ENCODE measurements at regions not wholly inside any gene's neighbourhood (a gene's known extent, or its start where the extent isn't known, plus 50 kb on each side); places are given as distances from the start of the nearest gene placed in this dataset.
"Not testable (repeated sequence)": the region's sequence is repeated elsewhere in the genome, so short reads cannot be mapped to it uniquely, and the experiment has no call there.

DNA sequence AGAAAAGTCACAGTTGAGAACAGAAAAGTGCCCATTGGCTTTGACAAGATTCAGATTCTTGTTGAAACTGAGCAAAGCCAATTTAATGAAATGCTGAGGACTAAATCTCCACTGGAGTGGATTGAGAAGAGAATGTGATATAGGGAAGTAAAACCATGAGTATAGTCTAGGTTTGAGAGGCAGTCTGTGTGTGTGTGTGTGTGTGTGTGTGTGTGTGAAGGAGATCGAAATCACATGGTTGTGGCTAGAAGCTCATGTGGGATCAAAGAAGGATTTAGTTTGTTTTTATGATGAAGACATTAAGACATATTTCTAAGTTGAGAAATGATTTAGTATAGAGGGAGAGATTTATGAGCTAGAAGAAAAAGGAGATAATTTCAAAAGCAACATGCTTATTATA, 275.7 kb upstream of the DAB2 start:
- Histone ChIP-seq H3K4me1 (ENCODE audit: control insufficient read depth in 1 of 2, insufficient read depth in 2 of 2, low read length in 2 of 2) (no peaks in the 10 kb centered on the region), H3K4me3 (ENCODE audit: low read depth in 1 of 2, low read length in 2 of 2) (no peak overlapping the region), H3K27ac (ENCODE audit: low read length) (no peak overlapping the region), H3K27me3 (ENCODE audit: low read depth, low read length) (no peaks in the 10 kb centered on the region), H3K9me3 (ENCODE audit: control insufficient read depth in 1 of 2, low read length in 2 of 2) (no peaks in the 10 kb centered on the region), H3K36me3 (ENCODE audit: control insufficient read depth in 1 of 2, insufficient read depth in 2 of 2, low read length in 2 of 2) (no peaks in the 10 kb centered on the region)

DNA sequence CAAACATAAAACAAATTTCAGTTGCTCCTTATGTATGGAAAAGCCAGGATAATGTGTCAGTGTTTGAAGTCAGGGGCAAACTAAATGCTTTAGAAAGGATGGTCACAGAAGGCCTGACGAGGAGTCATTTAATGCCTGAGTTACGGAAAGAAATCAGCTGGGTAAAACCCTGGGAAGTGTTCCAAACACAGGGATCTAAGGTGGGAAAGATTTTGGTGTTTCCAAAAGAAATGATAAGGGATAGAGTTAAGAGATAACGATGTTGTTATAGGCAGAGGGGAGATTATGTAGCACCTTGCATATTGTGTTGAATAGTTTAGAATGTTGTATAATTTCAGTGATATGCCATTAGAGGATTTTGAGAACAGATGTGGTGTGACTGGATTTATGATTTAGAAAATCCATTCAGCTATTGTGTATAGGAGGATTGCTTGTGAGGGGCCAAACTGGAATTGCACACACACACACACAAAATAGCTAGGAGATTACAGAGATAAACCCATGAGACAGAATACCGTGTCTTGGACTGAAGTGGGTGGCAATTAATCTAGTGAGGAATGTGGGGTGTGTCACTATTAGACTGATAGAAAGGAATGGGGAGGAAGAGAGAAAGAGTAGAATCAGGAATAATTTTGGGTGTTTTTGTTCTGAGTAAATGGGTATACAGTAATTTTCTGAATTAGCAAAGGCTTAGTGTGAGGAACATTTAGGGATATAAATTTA, 274.2 kb upstream of the DAB2 start:
- no peaks in the 10 kb centered on the region for H3K27me3 ChIP-seq (ENCODE audit: low read depth, low read length)
- H3K4me3 ChIP-seq (ENCODE audit: low read depth in 1 of 2, low read length in 2 of 2), result no peak overlapping the region
- H3K36me3 ChIP-seq (ENCODE audit: control insufficient read depth in 1 of 2, insufficient read depth in 2 of 2, low read length in 2 of 2), result no peaks in the 10 kb centered on the region

DNA sequence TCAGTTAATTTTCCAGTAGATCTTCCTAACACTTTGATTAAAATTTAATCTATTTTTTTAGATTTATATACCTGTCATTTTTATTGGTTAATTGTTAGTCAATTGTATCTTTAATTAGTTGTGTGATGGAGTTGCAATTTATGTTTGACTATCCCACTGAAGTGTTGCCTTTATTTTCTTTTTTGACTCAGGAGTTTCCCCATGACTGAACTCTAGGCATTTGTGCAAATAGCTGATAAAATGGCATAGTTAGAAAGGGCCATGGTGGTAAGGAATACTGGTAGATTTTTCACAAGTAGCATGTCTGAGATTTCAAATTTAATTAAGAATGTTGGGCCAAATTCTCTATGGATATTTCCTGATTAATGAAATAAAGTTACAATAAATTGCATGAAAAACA, 273.1 kb upstream of the DAB2 start:
- Histone ChIP-seq H3K9me3 (ENCODE audit: control insufficient read depth in 1 of 2, low read length in 2 of 2) (no peaks in the 10 kb centered on the region), H3K36me3 (ENCODE audit: control insufficient read depth in 1 of 2, insufficient read depth in 2 of 2, low read length in 2 of 2) (no peaks in the 10 kb centered on the region), H3K27me3 (ENCODE audit: low read depth, low read length) (no peaks in the 10 kb centered on the region), H3K4me1 (ENCODE audit: control insufficient read depth in 1 of 2, insufficient read depth in 2 of 2, low read length in 2 of 2) (no peaks in the 10 kb centered on the region), H3K4me3 (ENCODE audit: low read depth in 1 of 2, low read length in 2 of 2) (no peak overlapping the region), H3K27ac (ENCODE audit: low read length) (no peak overlapping the region)

More for the DNA sequence above, 274.2 kb upstream of the DAB2 start:
- no peaks in the 10 kb centered on the region for H3K9me3 ChIP-seq (ENCODE audit: control insufficient read depth in 1 of 2, low read length in 2 of 2)
- H3K4me1 ChIP-seq (ENCODE audit: control insufficient read depth in 1 of 2, insufficient read depth in 2 of 2, low read length in 2 of 2), result no peaks in the 10 kb centered on the region
- H3K27ac ChIP-seq (ENCODE audit: low read length), result no peak overlapping the region

DNA sequence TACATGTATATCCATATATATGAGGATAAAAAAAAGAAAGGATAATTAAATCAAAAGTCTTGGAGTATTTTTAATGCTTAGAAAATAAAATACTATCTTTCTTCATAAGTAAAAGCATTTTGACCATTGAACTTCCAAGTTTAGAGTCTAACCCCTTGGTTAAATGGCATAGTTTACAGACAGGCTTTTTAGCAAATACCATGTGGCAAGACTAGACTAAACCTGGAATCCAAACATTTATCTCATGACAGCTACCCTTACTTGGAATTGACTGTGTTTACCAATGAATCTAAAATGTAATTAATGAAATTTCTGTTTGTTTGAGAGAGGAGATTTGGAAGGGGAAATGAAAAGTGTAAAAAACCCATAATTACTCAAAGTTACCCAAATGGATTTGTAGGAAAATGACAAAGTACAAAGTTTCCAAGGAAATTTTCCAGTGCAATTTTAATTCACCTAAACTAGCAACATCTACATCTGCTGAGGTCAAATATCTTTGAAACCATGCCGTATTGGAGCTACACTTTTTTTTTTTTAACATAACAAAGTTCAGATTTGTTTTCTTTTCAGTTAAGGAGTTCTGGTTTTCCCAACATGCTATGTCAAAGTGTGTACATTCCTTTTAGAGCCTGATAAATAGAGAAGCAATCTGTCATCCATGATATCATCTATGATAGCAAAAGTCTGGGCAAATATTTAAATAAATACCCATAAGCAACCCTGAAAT, 272.1 kb upstream of the DAB2 start:
- Histone ChIP-seq H3K4me1 (ENCODE audit: control insufficient read depth in 1 of 2, insufficient read depth in 2 of 2, low read length in 2 of 2) (no peaks in the 10 kb centered on the region), H3K9me3 (ENCODE audit: control insufficient read depth in 1 of 2, low read length in 2 of 2) (no peaks in the 10 kb centered on the region), H3K36me3 (ENCODE audit: control insufficient read depth in 1 of 2, insufficient read depth in 2 of 2, low read length in 2 of 2) (no peaks in the 10 kb centered on the region), H3K27ac (ENCODE audit: low read length) (no peak overlapping the region), H3K4me3 (ENCODE audit: low read depth in 1 of 2, low read length in 2 of 2) (no peak overlapping the region), H3K27me3 (ENCODE audit: low read depth, low read length) (no peaks in the 10 kb centered on the region)

DNA sequence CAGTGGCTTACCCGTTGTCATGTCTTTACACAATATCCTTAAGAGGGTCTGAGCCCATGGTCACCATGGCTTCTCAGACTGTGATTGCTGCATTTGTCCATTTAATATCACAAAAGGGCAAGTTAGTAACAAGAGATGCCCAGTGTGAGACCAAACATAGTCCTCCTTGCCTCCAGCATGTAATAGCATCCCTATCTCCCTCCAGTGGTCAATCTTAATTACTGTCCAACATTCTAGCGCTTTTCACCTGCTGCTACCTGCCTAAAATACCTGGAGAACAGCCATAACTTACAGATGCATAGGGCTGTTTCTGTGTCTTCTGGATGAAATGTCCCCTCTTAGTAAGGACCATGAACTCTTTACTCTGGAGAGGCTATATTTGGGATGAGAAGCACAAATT, 267.2 kb upstream of the DAB2 start:
- H3K36me3 ChIP-seq (ENCODE audit: control insufficient read depth in 1 of 2, insufficient read depth in 2 of 2, low read length in 2 of 2), result no peaks in the 10 kb centered on the region
- H3K27ac ChIP-seq (ENCODE audit: low read length), result no peak overlapping the region
- no peaks in the 10 kb centered on the region for H3K27me3 ChIP-seq (ENCODE audit: low read depth, low read length)
- no peaks in the 10 kb centered on the region for H3K4me1 ChIP-seq (ENCODE audit: control insufficient read depth in 1 of 2, insufficient read depth in 2 of 2, low read length in 2 of 2)
- H3K9me3 ChIP-seq (ENCODE audit: control insufficient read depth in 1 of 2, low read length in 2 of 2), result peaks cover 0 to 3% of the 10 kb centered on the region in 2 donors
- no peak overlapping the region for H3K4me3 ChIP-seq (ENCODE audit: low read depth in 1 of 2, low read length in 2 of 2)

DNA sequence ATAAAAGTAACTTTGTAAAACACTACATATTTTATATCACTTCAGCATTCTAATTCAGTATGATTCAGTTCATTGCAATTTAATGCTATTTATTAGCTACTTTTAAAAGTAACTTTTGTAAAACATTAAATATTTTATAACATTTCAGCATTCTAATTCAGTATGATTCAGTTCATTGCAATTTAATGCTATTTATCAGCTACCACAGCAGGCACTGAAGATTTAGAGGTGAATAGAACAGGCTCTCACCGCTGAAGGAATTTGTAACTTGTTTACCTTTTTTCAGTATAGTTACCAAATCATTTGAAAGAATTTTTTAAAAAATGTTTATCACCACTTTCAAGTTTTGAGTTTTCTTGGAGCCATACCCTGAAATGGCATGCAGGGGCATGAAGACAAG, 266.4 kb upstream of the DAB2 start:
- Histone ChIP-seq H3K4me1 (ENCODE audit: control insufficient read depth in 1 of 2, insufficient read depth in 2 of 2, low read length in 2 of 2) (no peaks in the 10 kb centered on the region), H3K36me3 (ENCODE audit: control insufficient read depth in 1 of 2, insufficient read depth in 2 of 2, low read length in 2 of 2) (no peaks in the 10 kb centered on the region), H3K4me3 (ENCODE audit: low read depth in 1 of 2, low read length in 2 of 2) (no peak overlapping the region), H3K27ac (ENCODE audit: low read length) (no peak overlapping the region), H3K27me3 (ENCODE audit: low read depth, low read length) (no peaks in the 10 kb centered on the region), H3K9me3 (ENCODE audit: control insufficient read depth in 1 of 2, low read length in 2 of 2) (peaks cover 0 to 3% of the 10 kb centered on the region in 2 donors)

DNA sequence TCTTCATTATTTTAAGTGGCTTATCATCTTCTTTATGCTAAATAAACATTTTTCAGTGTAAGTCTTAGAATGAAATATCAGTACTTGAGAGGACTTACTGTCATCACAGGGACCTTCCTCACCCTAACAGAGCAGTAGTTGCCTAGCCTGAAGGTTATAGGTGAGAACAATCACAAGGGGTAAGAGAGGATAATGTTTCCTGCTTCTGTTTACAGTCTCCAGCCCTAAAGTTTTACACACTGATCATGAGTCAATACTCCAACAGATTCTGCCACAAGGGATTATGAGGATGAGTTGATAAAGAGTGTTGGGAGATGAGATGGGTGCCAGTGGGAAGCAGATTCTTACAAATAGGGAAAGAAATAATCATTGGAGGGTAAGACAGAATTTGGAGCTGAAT, 265.1 kb upstream of the DAB2 start:
- Histone ChIP-seq H3K27ac (ENCODE audit: low read length) (no peak overlapping the region), H3K4me1 (ENCODE audit: control insufficient read depth in 1 of 2, insufficient read depth in 2 of 2, low read length in 2 of 2) (no peaks in the 10 kb centered on the region), H3K9me3 (ENCODE audit: control insufficient read depth in 1 of 2, low read length in 2 of 2) (peaks cover 0 to 3% of the 10 kb centered on the region in 2 donors), H3K27me3 (ENCODE audit: low read depth, low read length) (no peaks in the 10 kb centered on the region), H3K4me3 (ENCODE audit: low read depth in 1 of 2, low read length in 2 of 2) (no peak overlapping the region), H3K36me3 (ENCODE audit: control insufficient read depth in 1 of 2, insufficient read depth in 2 of 2, low read length in 2 of 2) (no peaks in the 10 kb centered on the region)

DNA sequence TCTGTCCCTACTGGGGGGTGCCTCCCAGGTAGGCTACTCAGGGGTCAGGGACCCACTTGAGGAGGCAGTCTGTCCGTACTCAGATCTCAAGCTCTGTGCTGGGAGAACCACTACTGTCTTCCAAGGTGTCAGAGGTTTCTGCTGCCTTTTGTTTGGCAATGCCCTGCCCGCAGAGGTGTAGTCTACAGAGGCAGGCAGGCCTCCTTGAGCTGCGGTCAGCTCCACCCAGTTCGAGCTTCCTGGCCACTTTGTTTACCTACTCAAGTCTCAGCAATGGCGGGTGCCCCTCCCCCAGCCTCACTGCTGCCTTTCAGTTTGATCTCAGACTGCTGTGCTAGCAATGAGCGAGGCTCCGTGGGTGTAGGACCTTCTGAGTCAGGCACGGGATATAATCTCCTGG, 263.1 kb upstream of the DAB2 start:
- not testable (repeated sequence) for H3K36me3 ChIP-seq (ENCODE audit: control insufficient read depth in 1 of 2, insufficient read depth in 2 of 2, low read length in 2 of 2); H3K4me1 ChIP-seq (ENCODE audit: control insufficient read depth in 1 of 2, insufficient read depth in 2 of 2, low read length in 2 of 2); H3K27me3 ChIP-seq (ENCODE audit: low read depth, low read length); H3K27ac ChIP-seq (ENCODE audit: low read length); H3K4me3 ChIP-seq (ENCODE audit: low read depth in 1 of 2, low read length in 2 of 2); H3K9me3 ChIP-seq (ENCODE audit: control insufficient read depth in 1 of 2, low read length in 2 of 2)

DNA sequence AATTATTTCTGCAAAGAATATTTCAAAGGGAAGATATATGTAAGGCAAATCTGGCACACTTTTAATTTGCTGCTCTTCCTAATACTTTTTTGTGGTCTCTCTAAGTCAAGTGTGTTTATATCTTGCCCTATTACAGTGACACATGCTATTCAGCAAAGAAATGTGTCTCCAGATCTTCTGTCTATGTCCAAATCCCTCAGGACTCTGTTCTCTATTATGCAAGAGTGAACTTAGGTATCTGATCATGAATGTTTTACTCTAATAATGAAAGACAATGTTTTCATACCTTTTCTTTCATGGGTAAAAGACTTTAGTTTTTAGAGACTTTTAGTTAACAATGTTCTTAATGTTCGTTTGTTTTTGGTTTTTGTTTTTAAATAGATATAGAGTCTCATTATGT, 255.4 kb upstream of the DAB2 start:
- H3K4me3 ChIP-seq (ENCODE audit: low read depth in 1 of 2, low read length in 2 of 2), result no peak overlapping the region
- peaks cover 0 to 4% of the 10 kb centered on the region in 2 donors for H3K9me3 ChIP-seq (ENCODE audit: control insufficient read depth in 1 of 2, low read length in 2 of 2)
- no peaks in the 10 kb centered on the region for H3K27me3 ChIP-seq (ENCODE audit: low read depth, low read length)
- H3K27ac ChIP-seq (ENCODE audit: low read length), result no peak overlapping the region
- H3K36me3 ChIP-seq (ENCODE audit: control insufficient read depth in 1 of 2, insufficient read depth in 2 of 2, low read length in 2 of 2), result no peaks in the 10 kb centered on the region
- no peaks in the 10 kb centered on the region for H3K4me1 ChIP-seq (ENCODE audit: control insufficient read depth in 1 of 2, insufficient read depth in 2 of 2, low read length in 2 of 2)

DNA sequence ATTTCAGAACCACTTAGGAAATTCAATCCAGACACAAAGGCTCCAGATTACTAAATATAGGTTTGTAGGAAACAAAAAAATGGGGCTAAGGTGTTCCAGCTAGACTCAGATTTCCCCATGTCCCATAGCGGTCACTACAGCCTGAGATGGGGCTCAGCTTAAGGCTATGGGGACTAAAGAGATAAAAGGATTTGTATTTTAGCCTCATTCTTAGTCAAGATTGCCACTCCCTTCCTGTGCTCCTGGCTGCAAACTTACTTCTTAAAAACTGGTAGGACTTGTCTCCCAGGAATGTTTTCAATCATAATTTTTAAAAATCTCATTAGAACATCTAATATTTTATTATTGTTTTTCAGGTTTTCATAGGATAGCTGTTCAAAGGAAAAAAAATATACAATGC, 253.8 kb upstream of the DAB2 start:
- Histone ChIP-seq H3K27me3 (ENCODE audit: low read depth, low read length) (no peaks in the 10 kb centered on the region), H3K36me3 (ENCODE audit: control insufficient read depth in 1 of 2, insufficient read depth in 2 of 2, low read length in 2 of 2) (no peaks in the 10 kb centered on the region), H3K9me3 (ENCODE audit: control insufficient read depth in 1 of 2, low read length in 2 of 2) (peaks cover 0 to 4% of the 10 kb centered on the region in 2 donors), H3K27ac (ENCODE audit: low read length) (no peak overlapping the region), H3K4me1 (ENCODE audit: control insufficient read depth in 1 of 2, insufficient read depth in 2 of 2, low read length in 2 of 2) (no peaks in the 10 kb centered on the region), H3K4me3 (ENCODE audit: low read depth in 1 of 2, low read length in 2 of 2) (no peak overlapping the region)

DNA sequence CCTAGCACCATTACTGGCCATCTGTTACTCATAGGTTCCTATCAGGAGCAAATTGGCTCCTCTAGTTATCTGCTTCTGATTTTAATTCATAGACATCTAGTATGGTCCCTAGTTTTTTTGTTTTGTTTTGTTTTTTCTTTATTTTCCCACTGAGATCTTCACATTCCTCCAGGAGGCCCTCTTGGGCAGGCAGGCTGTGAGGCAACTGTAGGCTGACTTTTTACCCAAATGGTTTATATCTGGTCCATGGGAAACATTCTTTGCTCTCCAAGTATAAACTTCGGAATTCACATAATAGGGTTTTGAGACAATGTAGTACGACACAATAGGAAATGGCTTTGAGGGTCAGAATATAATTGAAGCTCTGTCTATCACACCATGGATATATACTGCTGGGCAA, 250.9 kb upstream of the DAB2 start:
- H3K4me1 ChIP-seq (ENCODE audit: control insufficient read depth in 1 of 2, insufficient read depth in 2 of 2, low read length in 2 of 2), result no peaks in the 10 kb centered on the region
- H3K36me3 ChIP-seq (ENCODE audit: control insufficient read depth in 1 of 2, insufficient read depth in 2 of 2, low read length in 2 of 2), result no peaks in the 10 kb centered on the region
- no peaks in the 10 kb centered on the region for H3K9me3 ChIP-seq (ENCODE audit: control insufficient read depth in 1 of 2, low read length in 2 of 2)
- H3K27ac ChIP-seq (ENCODE audit: low read length), result no peak overlapping the region
- no peaks in the 10 kb centered on the region for H3K27me3 ChIP-seq (ENCODE audit: low read depth, low read length)
- no peak overlapping the region for H3K4me3 ChIP-seq (ENCODE audit: low read depth in 1 of 2, low read length in 2 of 2)

Data from muscle layer of duodenum (tissue), 2 donors.